CD4-positive, alpha-beta T cell (primary cell): ENCODE measurements at regions not wholly inside any gene's neighbourhood (a gene's known extent, or its start where the extent isn't known, plus 50 kb on each side); places are given as distances from the start of the nearest gene placed in this dataset.

Source experiments
- ATAC-seq: fragments of 200-7000 bp; cut with Tn5 transposase; one replicate; pipeline ENCODE4 v1.10.0; 2022; ENCODE audit warnings: mild to moderate bottlenecking; ENCODE audit not compliant: poor library complexity
- CTCF ChIA-PET: fragments of 350-600 bp; sonication (Branson Sonifier 250); formaldehyde crosslinking; loops from one replicate; lab custom pipeline; 2021; ENCODE audit warnings: antibody characterized with exemption, inconsistent platforms; lab: Charles Lee
- POLR2A ChIA-PET: fragments of 350-600 bp; sonication (Branson Sonifier 250); formaldehyde crosslinking; loops from one replicate; lab custom pipeline; 2021; ENCODE audit warnings: antibody characterized with exemption, inconsistent platforms; lab: Charles Lee
- DNase-seq, 14 experiments: peaks; one replicate each; pipeline ENCODE4 v3.0.0-alpha.2; 2013 to 2020; ENCODE audit warnings: mixed read lengths in 2 of 14
- H3K27ac ChIP-seq, 2 donors: one replicate each; pipeline versions ENCODE4 v1.5.1 to v1.7.0; 2013; ENCODE audit warnings: low read length in 2 of 2, low read depth in 1 of 2, mild to moderate bottlenecking in 1 of 2
- H3K27me3 ChIP-seq, 2 experiments: 1 replicate in 1 of 2; 2 replicates in 1 of 2; pipeline versions ENCODE4 v1.6.1 to v1.7.0; 2013; ENCODE audit warnings: low read length in 2 of 2, control low read depth in 1 of 2, mild to moderate bottlenecking in 1 of 2, moderate library complexity in 1 of 2; ENCODE audit not compliant: insufficient read depth in 2 of 2, control insufficient read depth in 1 of 2
- H3K36me3 ChIP-seq: one replicate; pipeline ENCODE4 v1.6.1; 2013; ENCODE audit warnings: low read length, control low read depth; ENCODE audit not compliant: insufficient read depth
- H3K4me1 ChIP-seq: one replicate; pipeline ENCODE4 v1.6.1; 2013; ENCODE audit warnings: low read length, control low read depth; ENCODE audit not compliant: insufficient read depth
- H3K4me3 ChIP-seq: one replicate; pipeline ENCODE4 v1.5.1; 2013; ENCODE audit warnings: mild to moderate bottlenecking, low read length, moderate library complexity
- H3K9me3 ChIP-seq, 2 experiments: 1 replicate in 1 of 2; 2 replicates in 1 of 2; pipeline versions ENCODE4 v1.6.1 to v1.7.0; 2013; ENCODE audit warnings: low read length in 2 of 2, mild to moderate bottlenecking in 2 of 2, control low read depth in 1 of 2, moderate library complexity in 1 of 2; ENCODE audit not compliant: control insufficient read depth in 1 of 2, insufficient read depth in 1 of 2
- H3K27ac Mint-ChIP-seq: one replicate; pipeline ENCODE4 v1.8.0; 2020; ENCODE audit warnings: mixed read lengths
- H3K27me3 Mint-ChIP-seq: one replicate; pipeline ENCODE4 v1.8.0; 2021; ENCODE audit warnings: mixed read lengths
- H3K36me3 Mint-ChIP-seq: one replicate; pipeline ENCODE4 v1.8.0; 2021; ENCODE audit warnings: low read depth, mixed read lengths
- H3K4me1 Mint-ChIP-seq: one replicate; pipeline ENCODE4 v1.8.0; 2021; ENCODE audit warnings: low read depth, mixed read lengths
- H3K4me3 Mint-ChIP-seq: one replicate; pipeline ENCODE4 v1.8.0; 2020; ENCODE audit warnings: mild to moderate bottlenecking, mixed read lengths
- H3K9me3 Mint-ChIP-seq: one replicate; pipeline ENCODE4 v1.8.0; 2020; ENCODE audit warnings: mixed read lengths
- intact Hi-C, 2 experiments: fragments of 100-400 bp; cut with DNase I in 1 of 2; cut with micrococcal nuclease in 1 of 2; formaldehyde crosslinking; loops; one replicate each; pipeline versions ENCODE4 v1.15.1 to v1.9.0; 2023 to 2025; cut with DNase I, micrococcal nuclease
- TF ChIP-seq, protein P1 (sequence below): fragments of 200-600 bp; IDR thresholded peaks from one replicate; pipeline ENCODE4 v1.8.0; 2022; ENCODE audit warnings: antibody characterized with exemption, mild to moderate bottlenecking

DNA sequence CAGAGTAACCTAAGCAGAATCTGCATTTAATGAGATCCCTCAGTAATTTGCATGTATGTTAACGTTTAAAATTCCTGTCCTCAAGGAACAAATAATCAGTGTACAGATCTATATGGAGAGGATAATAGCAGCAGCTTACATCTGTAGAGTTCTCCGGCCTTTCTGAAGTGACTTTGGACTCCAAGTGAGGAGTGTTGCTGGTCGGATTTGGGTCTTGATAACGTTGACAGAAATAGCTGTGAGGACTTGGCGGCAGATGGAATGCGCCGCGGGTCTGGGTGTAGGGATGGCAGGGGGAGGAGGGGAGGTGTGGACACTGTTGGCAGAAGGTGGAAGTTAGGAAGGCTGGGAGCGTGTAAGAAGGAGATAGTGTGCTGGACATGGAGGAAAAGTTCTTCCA lies 170.9 kb upstream of the GATA6 start:
- Histone ChIP-seq H3K4me1 (no peaks in the 10 kb centered on the region), H3K27ac (no peak overlapping the region), H3K9me3 (no peaks in the 10 kb centered on the region), H3K36me3 (no peaks in the 10 kb centered on the region), H3K4me3 (no peak overlapping the region), H3K27me3 (no peaks in the 10 kb centered on the region)
- H3K9me3 Mint-ChIP-seq = no peaks in the 10 kb centered on the region
- POLR2A ChIA-PET = no interaction called here
- no peaks in the 10 kb centered on the region for H3K27me3 Mint-ChIP-seq
- H3K4me3 Mint-ChIP-seq = no peak overlapping the region
- peaks cover 7% of the 10 kb centered on the region for H3K4me1 Mint-ChIP-seq
- CTCF ChIA-PET = no interaction called here
- DNase-seq (no peak), ATAC-seq (no peak)
- TF ChIP-seq, protein P1, sequence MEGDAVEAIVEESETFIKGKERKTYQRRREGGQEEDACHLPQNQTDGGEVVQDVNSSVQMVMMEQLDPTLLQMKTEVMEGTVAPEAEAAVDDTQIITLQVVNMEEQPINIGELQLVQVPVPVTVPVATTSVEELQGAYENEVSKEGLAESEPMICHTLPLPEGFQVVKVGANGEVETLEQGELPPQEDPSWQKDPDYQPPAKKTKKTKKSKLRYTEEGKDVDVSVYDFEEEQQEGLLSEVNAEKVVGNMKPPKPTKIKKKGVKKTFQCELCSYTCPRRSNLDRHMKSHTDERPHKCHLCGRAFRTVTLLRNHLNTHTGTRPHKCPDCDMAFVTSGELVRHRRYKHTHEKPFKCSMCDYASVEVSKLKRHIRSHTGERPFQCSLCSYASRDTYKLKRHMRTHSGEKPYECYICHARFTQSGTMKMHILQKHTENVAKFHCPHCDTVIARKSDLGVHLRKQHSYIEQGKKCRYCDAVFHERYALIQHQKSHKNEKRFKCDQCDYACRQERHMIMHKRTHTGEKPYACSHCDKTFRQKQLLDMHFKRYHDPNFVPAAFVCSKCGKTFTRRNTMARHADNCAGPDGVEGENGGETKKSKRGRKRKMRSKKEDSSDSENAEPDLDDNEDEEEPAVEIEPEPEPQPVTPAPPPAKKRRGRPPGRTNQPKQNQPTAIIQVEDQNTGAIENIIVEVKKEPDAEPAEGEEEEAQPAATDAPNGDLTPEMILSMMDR = no peak
- no peaks in the 10 kb centered on the region for H3K36me3 Mint-ChIP-seq
- intact Hi-C loops = loop anchor here in 1 of 2 experiments (5.0 kb wide), 1 partner anchor 564 kb away; no protein-coding TSS in a partner anchor
- H3K27ac Mint-ChIP-seq = no peak overlapping the region

DNA sequence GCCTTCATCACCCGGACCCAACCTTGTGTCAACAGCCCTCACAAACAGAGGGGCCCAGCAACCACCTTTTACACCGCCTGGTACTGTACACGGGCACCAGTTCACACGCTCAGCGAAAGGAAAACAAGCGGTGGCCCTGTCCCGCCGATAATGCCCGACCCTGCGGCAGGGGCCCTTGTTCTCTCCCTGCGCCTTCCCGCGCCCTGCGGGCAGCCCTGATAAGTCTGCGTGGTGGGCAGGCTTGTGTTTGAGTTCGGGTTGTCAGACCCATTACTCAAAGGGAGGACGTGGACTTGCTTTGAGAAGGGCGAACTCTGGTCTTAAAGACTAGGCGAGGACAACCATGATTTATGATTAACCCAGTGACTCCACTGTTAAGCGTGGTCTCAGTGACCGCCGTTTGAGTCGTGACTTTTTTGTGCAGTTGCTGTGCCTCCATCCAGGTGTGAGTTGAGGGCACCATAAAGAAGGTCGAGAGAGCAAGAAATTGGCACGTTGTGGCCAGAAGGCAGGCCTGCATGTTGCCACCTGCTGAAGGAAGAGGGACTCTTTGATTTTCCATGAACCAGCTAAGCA lies 167.4 kb upstream of the GATA6 start:
- peaks cover 7% of the 10 kb centered on the region for H3K4me1 Mint-ChIP-seq
- ATAC-seq (no peak), DNase-seq (no peak)
- no peaks in the 10 kb centered on the region for H3K9me3 Mint-ChIP-seq
- Histone ChIP-seq H3K36me3 (no peaks in the 10 kb centered on the region), H3K27me3 (no peaks in the 10 kb centered on the region), H3K9me3 (no peaks in the 10 kb centered on the region), H3K4me3 (no peak overlapping the region), H3K27ac (no peak overlapping the region), H3K4me1 (no peaks in the 10 kb centered on the region)
- no peaks in the 10 kb centered on the region for H3K36me3 Mint-ChIP-seq
- TF ChIP-seq, protein P1 = no peak
- CTCF ChIA-PET = no interaction called here
- H3K27ac Mint-ChIP-seq = no peak overlapping the region
- intact Hi-C loops = no loop called here
- POLR2A ChIA-PET = no interaction called here
- H3K4me3 Mint-ChIP-seq = no peak overlapping the region
- no peaks in the 10 kb centered on the region for H3K27me3 Mint-ChIP-seq

DNA sequence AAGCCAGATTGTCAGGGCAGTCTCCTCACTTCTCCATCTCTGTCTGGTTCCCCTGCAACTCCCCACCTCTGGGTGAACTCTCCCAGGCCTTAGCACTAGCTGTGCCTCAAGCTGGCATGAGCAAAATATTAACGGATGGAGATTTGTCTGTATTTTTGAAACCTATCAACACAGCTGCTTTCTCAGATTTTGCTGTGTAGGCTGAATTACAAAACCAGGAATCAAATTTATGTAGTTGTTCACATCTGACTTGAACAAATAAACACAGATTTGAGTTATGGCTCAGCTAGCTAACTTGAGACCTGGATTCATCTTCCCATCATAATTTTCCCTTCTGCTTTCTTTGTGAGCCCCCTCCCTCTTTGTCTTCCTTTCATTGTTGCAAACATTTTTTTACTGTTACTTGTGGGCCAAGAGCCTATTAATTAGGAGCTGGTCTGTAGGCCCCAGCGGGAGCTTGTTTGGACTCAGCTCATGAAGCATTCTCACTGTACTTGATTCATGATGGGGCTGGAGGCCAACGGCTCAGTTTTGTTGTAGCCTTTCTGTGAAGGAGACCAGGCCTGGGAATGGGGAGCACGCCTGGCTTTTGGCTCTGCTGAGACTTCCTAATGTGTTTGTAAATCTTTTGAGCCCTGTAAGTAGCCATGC lies 164.1 kb upstream of the GATA6 start:
- Mint-ChIP-seq H3K27me3 (no peaks in the 10 kb centered on the region), H3K36me3 (no peaks in the 10 kb centered on the region), H3K4me1 (no peaks in the 10 kb centered on the region), H3K9me3 (peaks cover 6% of the 10 kb centered on the region), H3K27ac (no peak overlapping the region), H3K4me3 (no peak overlapping the region)
- no peak for DNase-seq
- intact Hi-C loops = no loop called here
- Histone ChIP-seq H3K36me3 (no peaks in the 10 kb centered on the region), H3K9me3 (peaks cover 0 to 4% of the 10 kb centered on the region in 2 experiments), H3K4me3 (no peak overlapping the region), H3K27ac (no peak overlapping the region), H3K27me3 (no peaks in the 10 kb centered on the region), H3K4me1 (no peaks in the 10 kb centered on the region)
- TF ChIP-seq, protein P1 = no peak
- CTCF ChIA-PET = no interaction called here
- no peak for ATAC-seq
- POLR2A ChIA-PET = no interaction called here
